Stimulated activated CD4-positive, alpha-beta T cell treated with anti-CD3 and anti-CD28 coated beads, Interleukin-1b, Interleukin-23, amount 100 ng/mL, for 24 hours (primary cell): ENCODE measurements at regions not wholly inside any gene's neighbourhood (a gene's known extent, or its start where the extent isn't known, plus 50 kb on each side); places are given as distances from the start of the nearest gene placed in this dataset.
"Not testable (repeated sequence)": the region's sequence is repeated elsewhere in the genome, so short reads cannot be mapped to it uniquely, and the experiment has no call there.

Experiments
- DNase-seq, 4 experiments: peaks; one replicate each; pipeline ENCODE4 v3.0.0-alpha.2; 2020; ENCODE audit warnings: low read depth in 4 of 4, low spot score in 1 of 4

DNA sequence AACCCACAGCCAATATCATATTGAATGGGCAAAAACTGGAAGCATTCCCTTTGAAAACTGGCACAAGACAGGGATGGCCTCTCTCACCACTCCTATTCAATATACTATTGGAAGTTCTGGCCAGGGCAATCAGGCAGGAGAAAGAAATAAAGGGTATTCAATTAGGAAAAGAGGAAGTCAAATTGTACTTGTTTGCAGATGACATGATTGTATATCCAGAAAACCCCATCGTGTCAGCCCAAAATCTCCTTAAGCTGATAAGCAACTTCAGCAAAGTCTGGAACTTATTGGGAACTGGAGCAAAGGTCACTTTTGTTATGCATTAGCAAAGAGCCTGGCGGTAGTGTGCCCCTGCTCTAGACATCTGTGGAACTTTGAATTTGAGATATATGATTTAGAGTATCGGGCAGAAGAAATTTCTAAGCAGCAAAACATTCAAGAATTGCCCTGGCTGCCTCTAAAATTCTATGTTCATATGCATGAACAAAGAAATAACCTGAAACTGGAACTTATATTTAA lies 53.4 kb upstream of the PSMA1 start:
- DNase-seq: not testable (repeated sequence)

DNA sequence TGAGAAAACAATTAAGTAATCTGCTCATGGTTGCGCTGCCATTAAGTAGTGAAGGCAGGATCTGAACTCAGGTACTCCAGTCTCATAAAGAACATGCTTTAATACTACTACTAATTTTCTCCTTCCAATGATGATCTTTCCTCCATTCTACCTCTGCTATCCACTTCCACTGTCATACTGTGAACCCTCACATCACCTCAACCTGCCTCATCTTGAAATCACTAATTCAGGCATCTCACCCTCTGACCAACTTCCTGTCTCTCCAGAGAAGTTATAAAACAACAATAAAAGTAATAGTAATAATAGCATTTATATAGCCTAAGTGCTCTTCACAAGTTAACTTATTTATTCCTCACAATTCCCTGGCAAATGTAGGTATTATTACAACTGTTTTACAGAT lies 57.1 kb upstream of the PSMA1 start:
- no peak for DNase-seq

DNA sequence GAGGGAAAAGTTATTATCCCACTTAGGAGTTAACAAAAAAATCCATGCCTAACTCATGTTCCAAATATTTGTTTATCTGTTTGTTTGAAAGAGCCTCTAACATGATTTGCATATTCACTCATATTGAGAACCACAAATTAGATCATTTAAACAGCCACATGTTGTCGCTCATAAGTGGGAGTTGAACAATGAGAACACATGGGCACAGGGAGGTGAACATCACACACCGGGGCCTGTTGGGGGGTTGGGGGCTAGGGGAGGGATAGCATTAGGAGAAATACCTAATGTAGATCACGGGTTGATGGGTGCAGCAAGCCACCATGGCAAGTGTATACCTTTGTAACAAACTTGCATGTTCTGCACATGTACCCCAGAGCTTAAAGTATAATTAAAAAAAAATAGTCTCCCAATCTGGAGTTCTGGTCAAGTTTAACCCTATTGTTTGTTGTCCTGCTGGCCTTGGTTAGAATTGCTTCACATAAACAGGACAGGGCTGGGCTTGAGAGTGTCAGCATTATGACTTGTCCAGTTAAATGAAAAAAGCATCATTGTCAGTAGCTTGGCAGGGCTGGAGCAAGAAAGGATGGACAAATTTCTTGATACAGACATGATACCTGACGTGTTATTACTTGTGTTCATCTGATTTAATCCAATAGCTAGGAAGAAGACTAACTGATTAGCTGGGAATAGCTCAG lies 57.8 kb upstream of the PSMA1 start:
- no peak for DNase-seq

DNA sequence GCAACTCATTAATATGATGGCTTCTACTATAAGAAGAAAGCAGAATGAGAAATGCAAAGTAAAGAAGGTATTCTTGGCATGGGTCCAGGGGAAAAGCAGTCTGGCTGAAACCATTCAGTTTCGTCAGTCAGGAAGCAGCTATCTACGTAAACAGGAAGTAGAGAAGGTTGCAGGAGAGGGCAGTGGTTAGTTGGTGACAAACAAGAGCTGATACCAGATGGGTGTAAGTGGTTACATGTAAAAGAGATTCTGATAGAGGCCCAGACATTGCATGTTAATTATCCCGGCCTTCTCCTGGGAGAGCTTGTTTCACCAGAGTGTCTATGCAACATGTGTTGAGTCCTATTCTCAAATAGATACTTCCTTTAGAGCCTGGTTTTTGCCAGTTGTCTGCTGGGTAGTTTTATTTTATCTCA lies 58.4 kb upstream of the PSMA1 start:
- DNase-seq: peak in 3 of 4 experiments; percentile 11 to 18 (median 12)

- DNase-seq: no peak
Measured at GRCh38 chr11:14579646-14580045, 59.5 kb upstream of the PSMA1 start.

- no peak for DNase-seq
Measured at GRCh38 chr11:14582793-14583192, 60.8 kb upstream of the PDE3B start.

- no peak for DNase-seq
Measured at GRCh38 chr11:14583252-14584034, 60.2 kb upstream of the PDE3B start.

- DNase-seq: no peak
Measured at GRCh38 chr11:14584035-14584363, 59.6 kb upstream of the PDE3B start.

DNA sequence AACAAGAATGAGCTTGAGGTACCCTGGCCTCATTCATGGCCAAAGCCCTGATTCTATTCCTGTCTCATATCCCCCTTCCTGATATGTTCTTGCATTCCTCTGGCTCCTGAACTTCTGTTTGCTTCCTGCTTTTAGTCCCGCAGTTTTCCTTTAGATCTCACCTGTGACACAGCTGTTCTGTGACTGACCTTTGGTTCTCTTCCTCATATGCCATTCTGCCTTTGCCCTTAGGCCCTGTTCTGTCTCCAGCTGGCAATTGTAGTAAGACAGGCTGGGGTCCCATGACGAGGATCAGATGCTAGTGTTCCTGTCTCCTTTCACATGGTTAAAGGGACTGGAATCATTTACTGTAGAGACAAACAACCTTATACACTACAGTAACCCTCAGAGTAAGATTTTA lies 59.0 kb upstream of the PDE3B start:
- DNase-seq: no peak

DNA sequence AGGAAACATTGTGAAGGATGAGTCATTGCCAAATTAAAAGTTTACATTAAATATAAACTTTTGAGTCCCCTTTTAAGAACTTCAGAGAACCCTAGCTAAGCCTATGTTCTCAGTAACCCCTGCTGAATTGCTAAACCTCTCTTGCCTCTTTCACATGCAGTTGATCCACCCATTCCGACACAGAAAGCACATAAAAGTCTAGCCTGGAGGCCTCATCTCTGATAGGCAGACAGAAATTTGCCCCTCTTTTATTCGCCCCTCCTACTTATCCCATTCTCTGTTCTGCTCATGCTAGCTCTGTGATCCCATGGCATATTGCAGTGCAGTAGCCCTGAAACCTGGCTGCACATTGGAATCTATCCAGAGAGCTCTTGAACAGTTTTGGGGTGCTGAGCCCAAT lies 58.2 kb upstream of the PDE3B start:
- no peak for DNase-seq

GRCh38 chr11:14587258-14587657 lies 56.3 kb upstream of the PDE3B start:
- DNase-seq: no peak

- no peak for DNase-seq
Measured at GRCh38 chr11:14588681-14589080, 54.9 kb upstream of the PDE3B start.

- DNase-seq: no peak
Measured at GRCh38 chr11:14589421-14589820, 54.2 kb upstream of the PDE3B start.

GRCh38 chr11:14591046-14591445 lies 52.6 kb upstream of the PDE3B start:
- DNase-seq: not testable (repeated sequence)

- DNase-seq: no peak
Measured at GRCh38 chr11:14593671-14594070, 49.9 kb upstream of the PDE3B start.
